HPDE6-E6E7 (cell line): ENCODE measurements at regions not wholly inside any gene's neighbourhood (a gene's known extent, or its start where the extent isn't known, plus 50 kb on each side); places are given as distances from the start of the nearest gene placed in this dataset.
"Not testable (repeated sequence)": the region's sequence is repeated elsewhere in the genome, so short reads cannot be mapped to it uniquely, and the experiment has no call there.

ENCODE experiments used
- DNase-seq: peaks from one replicate; pipeline ENCODE4 v3.0.0; 2011; ENCODE audit warnings: missing footprints; ENCODE audit errors: extremely low spot score

DNA sequence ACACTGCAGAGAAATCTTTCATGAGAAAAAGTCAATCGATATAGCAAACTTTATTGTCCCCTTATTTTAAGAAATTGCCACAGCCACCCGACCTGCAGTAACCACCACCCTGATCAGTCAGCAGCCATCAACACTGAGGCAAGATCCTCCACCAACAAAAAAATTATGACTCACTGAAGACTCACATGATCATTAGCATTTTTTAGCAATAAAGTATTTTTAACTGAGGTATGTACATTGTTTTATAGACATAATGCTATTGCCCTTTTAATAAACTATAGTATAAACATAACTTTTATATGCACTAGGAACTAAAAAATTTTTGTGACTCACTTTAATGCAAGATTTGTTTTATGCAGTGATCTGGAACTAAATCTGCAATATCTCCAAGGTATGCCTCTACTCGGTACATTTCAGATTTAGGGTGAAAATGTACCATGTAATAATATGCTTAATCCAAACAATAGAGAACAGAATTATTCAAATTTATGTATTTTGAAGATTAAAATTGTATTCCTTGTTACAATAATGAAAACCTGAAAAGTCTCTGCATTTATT is 79.2 kb upstream of the CEP126 start:
- DNase-seq = no peak

- DNase-seq = not testable (repeated sequence)
Measured at GRCh38 chr11:101830475-101830874, 84.3 kb upstream of the CEP126 start.

- DNase-seq = no peak
Measured at GRCh38 chr11:101825531-101825930, 89.3 kb upstream of the CEP126 start.

DNA sequence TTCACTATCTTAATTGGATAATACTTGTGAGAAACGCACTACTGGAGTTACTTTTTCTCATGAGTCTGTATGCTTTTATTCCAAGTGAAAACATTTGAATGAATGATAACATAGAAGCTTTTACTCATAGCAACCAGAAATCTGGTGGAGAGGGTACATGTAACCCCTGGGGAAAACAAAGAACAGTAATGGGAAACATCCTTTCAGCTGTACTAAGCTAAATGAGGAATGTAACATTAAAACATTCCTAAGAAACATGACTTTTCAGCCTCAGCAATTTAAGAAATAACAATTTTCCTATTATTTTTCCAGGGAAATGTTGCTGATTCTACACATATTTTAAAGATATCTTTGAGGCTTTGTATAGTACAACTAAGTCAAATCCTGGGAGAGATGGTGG is 97.2 kb upstream of the CEP126 start:
- no peak for DNase-seq

- DNase-seq = no peak
Measured at GRCh38 chr11:101816613-101817012, 98.2 kb upstream of the CEP126 start.

DNA sequence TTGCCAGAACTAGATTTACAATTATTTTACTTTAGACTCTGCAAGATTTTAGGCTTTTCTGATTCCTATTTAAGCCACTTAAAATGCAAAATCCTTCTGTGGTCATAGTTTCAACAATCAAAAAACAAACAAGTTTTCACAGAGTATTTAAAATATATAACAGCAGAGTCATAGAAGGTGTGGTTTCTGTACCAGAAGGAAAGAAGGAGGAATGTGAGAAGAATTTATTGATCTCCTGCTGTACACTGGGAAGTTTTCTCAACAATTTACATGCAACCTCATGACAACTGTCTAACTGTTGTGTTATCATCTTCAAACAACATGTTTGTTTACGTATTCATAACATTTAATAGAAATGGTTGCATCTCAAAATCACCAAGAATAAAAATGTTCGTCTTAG is 102.3 kb upstream of the CEP126 start:
- DNase-seq = no peak

- DNase-seq = no peak
Measured at GRCh38 chr11:101810546-101810945, 104.3 kb upstream of the CEP126 start.

DNA sequence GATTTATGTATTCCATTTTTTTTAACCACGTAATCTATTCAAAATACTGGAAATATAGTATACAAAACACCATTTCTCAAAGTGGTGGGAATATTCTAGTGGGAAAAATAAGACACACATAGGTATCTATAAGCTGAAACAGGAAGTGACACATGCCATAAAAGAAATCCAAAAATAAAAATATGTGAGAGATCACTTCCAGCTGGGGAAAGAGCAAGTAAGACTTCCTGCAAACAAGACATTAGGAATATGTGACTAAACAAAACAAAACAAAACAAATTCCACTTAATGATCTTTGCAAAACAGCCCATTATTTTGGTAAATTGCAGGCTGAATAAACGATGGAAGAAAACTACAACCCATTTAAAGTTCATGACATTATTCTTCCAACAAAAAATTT is 107.3 kb upstream of the CEP126 start:
- DNase-seq = no peak

GRCh38 chr11:101803651-101804050 is 111.2 kb upstream of the CEP126 start:
- no peak for DNase-seq

GRCh38 chr11:101797335-101797734 is 117.5 kb upstream of the CEP126 start:
- no peak for DNase-seq

DNA sequence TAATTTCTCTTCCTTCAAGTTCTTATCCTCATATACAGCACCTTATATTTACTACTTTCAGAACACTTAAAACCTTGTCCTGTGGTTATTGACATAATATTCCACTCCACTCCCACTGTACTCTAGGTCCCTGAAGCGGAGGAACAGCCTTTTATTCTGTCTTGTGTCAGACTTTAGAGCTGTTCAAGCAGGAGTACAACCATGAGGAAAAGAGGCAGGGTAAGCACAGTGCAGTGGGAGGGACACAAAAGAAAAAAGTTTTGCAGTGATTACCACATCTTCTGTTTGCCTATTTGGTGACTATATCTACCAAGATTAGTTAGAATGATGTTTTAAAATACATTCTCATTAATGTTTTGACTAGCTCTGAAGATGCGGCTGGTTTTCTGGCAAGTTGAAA is 122.0 kb upstream of the CEP126 start:
- no peak for DNase-seq

DNA sequence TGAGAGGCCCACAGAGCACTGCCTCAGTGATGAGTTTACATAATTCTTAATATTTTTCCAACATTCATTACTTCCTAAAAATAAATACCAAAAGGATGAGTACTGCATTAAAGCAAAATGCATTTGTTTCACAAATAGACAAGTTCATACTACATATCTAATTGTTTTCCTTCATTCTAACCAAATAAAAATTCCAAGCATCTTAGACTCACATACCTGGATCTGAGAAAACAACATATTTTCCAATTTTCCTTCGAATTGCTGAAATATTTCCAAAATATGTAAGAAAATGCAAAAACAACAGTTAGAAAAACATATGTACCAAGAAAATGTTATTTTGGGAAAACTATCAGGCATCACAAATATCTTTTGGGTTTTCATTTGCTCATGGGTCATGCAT is 127.9 kb upstream of the CEP126 start:
- DNase-seq = no peak

DNA sequence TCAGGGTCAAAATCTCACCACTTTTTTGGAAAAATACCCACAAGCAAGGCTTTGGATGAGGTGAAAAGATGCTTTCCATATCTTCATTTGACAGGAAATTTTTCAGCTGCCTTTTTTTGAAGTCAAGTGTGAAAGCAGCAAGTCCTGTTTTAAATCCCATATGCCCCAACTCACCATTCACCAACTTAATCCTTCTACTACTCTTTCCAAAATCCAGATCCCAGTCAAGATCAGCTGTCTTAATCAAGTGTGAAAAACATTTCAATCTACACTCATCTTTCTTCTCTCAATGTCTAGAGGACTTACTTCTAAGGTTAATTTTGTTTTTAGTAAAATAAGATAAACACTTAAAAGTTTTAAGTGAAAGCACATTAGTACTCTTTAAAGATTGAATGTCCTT is 128.4 kb upstream of the CEP126 start:
- DNase-seq = no peak

DNA sequence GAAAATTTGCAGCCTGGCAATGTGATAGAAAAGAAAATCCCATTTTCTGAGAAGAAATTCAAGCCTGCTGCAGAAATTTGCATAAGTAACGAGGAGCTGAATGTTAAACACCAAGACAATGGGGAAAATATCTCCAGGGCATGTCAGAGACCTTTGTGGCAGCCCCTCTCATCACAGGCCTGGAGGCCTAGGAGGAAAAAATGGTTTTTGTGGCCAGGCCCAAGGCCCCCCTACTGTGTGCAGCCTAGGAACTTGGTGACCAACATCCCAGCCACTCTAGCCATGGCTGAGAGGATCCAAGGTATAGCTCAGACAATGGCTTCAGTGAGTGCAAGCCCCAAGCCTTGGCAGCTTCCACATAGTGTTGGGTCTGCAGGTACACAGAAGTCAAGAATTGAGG is 135.6 kb upstream of the CEP126 start:
- DNase-seq = not testable (repeated sequence)

DNA sequence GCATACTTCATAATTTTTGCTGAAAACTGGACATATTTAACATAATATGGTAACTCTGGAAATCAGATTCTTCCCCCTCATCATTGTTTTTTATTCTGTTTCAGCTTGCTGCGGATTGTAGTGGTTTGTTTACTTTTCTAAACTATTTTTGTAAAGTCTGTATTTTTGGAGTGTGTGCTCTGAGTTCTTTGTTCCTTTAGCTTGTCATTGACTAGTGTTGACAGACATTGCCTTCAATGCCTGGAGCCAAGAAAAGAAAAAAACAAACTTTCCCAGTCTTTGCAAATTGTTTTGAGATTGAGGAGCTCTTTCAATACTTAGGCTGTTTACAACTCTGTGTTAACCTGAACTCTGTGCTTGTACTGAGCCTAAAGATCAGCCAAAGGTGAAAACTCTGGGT is 137.3 kb upstream of the CEP126 start:
- no peak for DNase-seq

- no peak for DNase-seq
Measured at GRCh38 chr11:101775033-101775432, 139.8 kb upstream of the CEP126 start.

DNA sequence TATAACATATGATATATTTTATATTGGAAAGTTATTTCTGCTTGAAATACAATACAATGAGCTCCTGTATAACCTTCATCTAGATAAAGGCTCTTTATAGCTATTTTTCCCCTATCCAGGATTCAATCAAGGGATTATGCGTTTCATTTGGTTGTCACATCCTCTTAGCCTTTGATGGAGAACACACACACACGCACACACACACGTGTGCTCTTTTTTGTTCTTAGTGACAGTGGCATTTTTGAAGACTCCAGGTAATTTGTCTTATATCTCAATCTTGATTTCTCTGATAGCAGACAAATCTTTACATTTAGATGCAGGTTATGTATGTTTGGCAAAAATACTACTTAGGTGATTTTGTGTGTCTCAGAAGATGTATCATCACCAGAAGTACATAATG is 144.2 kb upstream of the CEP126 start:
- no peak for DNase-seq

DNA sequence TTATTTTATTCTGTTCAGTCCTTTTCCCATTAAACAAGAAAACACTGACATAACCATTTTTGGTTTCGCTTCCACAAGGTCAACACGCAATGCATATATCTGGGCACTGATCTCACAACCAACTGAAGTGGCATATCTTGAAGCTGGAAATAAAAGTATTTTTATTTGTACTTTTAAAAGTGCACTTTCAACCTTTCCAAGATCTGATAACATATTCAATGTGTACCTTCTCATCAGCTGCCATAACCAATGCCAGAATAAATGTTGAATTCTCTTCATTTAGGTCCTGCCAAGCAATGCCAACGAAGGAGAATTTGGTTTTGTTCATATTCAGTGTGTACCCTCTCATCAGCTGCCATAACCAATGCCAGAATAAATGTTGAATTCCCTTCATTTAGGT is 148.9 kb upstream of the CEP126 start:
- no peak for DNase-seq

DNA sequence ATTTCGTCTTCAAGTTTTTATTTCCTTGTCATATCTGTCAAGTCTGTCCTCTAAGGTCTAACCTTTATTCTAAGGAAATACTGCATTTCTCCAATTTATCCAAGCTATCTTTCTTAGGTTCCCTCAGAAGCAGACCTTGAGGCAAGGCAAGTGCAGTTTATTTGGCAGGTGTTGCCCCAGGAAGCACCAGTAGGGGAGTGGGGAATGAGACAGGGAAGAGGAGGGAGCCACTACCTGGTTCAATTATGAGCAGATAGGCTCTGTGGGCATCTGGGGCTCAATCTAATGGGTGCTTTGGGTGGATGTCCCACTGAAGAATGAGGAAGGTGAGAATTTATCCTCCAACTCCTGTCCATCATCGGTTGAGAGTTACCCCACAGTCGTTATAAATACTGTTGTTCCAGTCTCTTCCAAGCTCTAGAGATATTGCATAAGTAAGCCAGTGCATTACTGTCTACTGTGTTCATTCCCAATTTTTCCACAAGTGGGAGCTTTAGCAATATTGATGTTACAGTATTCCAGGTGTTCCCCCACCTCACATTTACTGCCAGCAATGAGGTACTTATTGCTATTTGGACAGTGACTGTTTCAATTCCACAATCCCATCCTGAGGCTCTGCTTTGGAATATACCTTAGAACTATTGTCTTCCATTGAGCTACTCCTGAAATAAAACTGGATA is 154.9 kb upstream of the CEP126 start:
- no peak for DNase-seq

DNA sequence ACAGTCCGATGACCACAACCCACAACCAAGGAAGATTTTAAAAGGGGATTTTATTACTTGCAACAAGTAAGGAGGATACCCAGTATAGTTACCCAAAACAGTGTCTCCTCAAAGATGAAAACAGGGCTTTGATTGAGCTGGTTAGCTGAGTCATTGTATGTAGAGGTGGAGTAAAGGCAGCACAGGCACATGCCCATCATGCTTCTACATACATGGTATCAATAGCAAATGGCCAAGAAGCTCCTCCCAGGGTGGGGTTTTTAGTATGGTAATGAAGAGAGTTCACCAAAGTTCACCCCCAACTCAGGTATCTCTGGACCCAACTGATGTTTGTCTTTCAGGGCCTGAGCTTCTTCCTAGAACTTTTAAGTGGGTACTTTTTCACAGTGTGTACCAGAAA is 157.1 kb upstream of the CEP126 start:
- no peak for DNase-seq

DNA sequence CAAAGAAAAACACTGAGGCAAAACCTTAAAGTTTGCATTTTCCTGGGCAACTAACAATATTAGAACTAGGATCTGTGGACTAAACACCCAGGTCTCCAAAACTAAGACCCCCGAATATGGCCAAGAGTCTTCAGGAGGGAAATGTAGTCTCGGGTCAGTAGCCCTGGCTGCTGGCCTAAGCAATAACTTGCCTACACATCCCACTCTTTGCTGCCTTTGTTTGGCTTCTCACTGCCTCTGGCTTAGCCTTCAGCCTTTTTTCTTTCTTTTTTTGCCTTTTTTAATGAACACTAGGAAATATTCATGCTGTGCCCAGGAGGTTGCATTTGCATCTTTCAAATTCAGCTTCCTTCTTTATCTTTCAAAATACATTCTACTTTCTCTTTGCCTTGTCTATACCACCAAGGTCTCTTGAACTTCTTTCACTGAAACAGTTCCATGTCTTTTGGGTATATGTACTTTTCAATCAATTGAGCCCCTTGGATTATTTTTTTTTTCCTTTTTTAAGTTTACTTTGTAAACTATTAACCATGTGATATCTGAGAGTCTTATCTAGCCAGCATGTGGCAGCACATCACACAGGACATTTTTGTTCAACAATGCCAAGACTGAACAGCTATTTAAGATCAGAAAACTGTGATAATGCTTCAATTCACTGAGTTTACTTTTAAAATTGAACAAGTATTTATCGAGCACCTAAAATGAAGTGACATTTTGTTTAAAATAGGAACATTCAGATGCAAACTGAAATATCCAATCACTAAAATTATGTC is 165.0 kb upstream of the TRPC6 start:
- DNase-seq = no peak

GRCh38 chr11:101745756-101746155 is 161.9 kb upstream of the TRPC6 start:
- no peak for DNase-seq

GRCh38 chr11:101743828-101744227 is 160.0 kb upstream of the TRPC6 start:
- no peak for DNase-seq
